NCI-H2196 treated with DMSO at 0.1 percent for 48 hours (cell line): ENCODE measurements at regions not wholly inside any gene's neighbourhood (a gene's known extent, or its start where the extent isn't known, plus 50 kb on each side); places are given as distances from the start of the nearest gene placed in this dataset.
"Not testable (repeated sequence)": the region's sequence is repeated elsewhere in the genome, so short reads cannot be mapped to it uniquely, and the experiment has no call there.

ENCODE experiments used
- DNase-seq: peaks from one replicate; lab custom pipeline; 2025; ENCODE audit not compliant: unreplicated experiment; lab: John Stamatoyannopoulos, UW

DNA sequence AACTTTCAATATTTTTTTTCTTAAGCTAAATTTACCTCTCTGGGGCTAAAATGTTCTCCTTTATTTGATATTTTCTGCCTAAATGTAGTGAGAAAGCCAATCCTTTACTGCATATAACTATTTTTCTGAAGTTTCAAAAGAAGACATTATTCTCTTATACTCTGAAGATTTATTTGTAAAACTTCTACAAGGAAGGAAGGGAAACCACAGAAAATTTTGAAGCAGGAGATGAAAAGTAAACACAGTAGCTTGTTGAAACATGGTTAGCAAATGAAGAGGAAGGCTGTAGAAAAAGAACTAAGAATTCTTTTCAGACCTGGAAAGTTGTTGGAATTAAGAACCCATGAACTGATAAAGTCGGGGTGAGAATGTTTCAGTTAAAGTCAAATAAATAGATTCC lies 330.3 kb downstream of the HGF start:
- no peak for DNase-seq

- not testable (repeated sequence) for DNase-seq
Measured at GRCh38 chr7:81437160-81437559, 332.7 kb downstream of the HGF start.

DNA sequence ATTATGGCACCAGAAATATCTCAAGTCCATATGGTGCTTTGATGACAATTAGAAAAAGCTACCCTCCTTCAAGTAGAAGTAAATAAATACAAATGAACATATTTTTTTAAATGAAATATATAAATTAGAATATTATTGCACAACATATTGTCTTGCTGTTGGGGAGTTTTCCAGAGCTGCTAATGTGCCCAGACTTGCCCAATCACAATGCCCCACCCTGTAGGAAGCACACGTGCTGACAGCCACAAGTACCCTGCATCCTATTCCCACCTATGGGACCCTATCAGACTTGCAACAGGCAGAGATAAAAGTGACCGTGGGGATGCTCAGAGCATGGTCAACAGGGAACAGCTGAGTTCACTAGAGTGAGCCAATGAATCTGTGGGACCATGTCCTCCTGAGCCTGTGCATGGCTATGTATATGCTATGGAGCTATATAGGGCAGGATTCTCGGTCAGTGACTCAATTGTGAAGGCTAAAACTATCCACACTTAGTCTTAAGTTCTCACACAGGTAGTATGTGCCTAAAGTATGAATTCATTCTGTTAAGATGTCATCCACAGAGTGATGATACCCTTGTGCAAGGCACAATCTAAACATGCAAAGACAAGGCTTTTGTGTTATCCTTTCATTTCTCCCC lies 336.0 kb downstream of the HGF start:
- no peak for DNase-seq

- DNase-seq = no peak
Measured at GRCh38 chr7:81433206-81433605, 336.6 kb downstream of the HGF start.

- no peak for DNase-seq
Measured at GRCh38 chr7:81430761-81431160, 339.1 kb downstream of the HGF start.

DNA sequence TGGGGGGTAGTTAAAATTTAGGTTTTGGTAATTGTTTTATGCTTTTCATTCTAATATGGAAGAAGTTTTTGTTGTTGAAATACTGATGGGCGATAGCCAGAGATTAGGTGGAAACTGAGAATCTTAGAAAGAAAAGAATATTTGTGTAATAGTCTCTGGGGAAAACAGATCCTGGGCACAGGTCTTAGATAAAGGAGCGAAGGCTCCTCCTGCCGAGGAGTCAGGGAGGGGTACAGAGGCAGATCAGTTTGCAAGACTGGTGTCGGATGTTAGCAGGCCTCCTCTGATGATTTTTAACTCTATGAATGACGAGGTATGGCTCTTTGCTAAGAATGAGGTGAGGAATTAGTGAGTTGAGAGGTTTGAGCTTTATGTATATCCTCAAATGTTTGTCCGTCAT lies 339.7 kb downstream of the HGF start:
- no peak for DNase-seq

GRCh38 chr7:81427461-81427860 lies 342.4 kb downstream of the HGF start:
- DNase-seq = no peak

- DNase-seq = no peak
Measured at GRCh38 chr7:81420526-81421226, 349.2 kb downstream of the HGF start.

DNA sequence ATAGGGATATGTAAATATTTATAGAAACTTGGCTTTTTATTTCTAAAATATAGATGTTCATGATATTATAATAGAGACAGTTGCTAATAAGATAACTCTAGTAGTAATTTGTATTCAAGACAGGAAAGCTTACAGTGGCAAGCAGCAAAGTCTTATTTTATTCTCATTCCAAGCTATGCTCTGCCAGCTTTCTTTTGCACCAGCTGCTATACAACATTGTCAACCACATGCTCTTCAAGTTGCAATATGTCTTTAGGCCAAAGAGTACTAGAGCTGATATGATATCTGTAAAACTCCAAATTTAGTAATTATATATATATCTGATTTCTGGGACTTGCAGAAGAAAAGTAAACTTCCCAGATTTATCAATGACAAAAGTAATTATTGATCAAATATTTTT lies 350.1 kb downstream of the HGF start:
- DNase-seq = no peak

GRCh38 chr7:81416659-81417058 lies 353.2 kb downstream of the HGF start:
- DNase-seq = no peak

GRCh38 chr7:81415181-81415580 lies 354.7 kb downstream of the HGF start:
- no peak for DNase-seq

DNA sequence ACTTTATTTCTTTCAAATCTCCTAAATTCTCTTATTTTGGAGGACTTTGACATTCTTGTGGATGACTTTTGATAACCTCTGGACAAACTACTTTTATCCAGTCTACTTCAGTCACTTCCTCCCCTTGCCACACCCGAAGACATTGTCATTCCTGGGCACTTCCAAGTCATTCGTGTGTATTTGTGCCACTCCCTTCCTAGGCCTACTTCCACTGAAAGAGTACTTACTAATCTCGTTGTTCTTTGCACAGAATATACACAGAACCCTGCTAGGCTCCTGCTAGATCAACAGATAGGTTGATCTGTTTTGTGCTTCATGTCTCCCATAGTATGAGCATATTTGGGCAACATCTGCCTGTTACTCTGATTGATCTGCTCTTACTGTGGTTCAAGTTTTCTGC lies 355.4 kb downstream of the HGF start:
- DNase-seq = no peak

- no peak for DNase-seq
Measured at GRCh38 chr7:81410471-81411117, 359.3 kb downstream of the HGF start.

GRCh38 chr7:81408728-81409127 lies 361.1 kb downstream of the HGF start:
- no peak for DNase-seq

- no peak for DNase-seq
Measured at GRCh38 chr7:81407094-81407493, 362.8 kb downstream of the HGF start.

GRCh38 chr7:81404669-81405068 lies 365.2 kb downstream of the HGF start:
- DNase-seq = no peak

DNA sequence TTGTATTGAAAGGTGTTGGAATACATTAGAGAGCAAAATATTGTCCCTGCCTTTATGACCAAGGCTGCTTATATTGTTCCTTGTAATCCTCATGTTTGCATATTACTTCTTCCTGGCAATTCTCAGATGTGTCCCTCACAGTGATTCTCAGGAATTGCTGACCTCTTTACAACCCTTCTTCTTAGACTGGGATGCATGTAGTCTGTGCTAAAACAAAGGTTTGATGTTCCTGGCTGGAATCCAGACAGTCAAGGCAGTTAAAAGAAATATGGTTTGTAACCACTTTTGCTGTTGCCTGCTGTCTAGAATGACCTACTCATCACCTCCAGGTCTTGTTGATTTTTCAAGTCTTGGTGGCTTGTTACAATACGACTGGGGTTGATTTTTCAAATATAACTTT lies 367.6 kb downstream of the HGF start:
- no peak for DNase-seq

- DNase-seq = no peak
Measured at GRCh38 chr7:81399471-81399870, 370.4 kb downstream of the HGF start.

GRCh38 chr7:81394029-81394428 lies 375.8 kb downstream of the HGF start:
- DNase-seq = no peak

GRCh38 chr7:81393018-81393417 lies 376.8 kb downstream of the HGF start:
- no peak for DNase-seq

GRCh38 chr7:81385370-81385769 lies 384.5 kb downstream of the HGF start:
- DNase-seq = no peak

GRCh38 chr7:81383846-81384245 lies 386.0 kb downstream of the HGF start:
- no peak for DNase-seq
